Neuron (in vitro differentiated cells): ENCODE measurements at regions not wholly inside any gene's neighbourhood (a gene's known extent, or its start where the extent isn't known, plus 50 kb on each side); places are given as distances from the start of the nearest gene placed in this dataset.

ENCODE experiments used
- H2AFZ ChIP-seq: one replicate; pipeline ENCODE4 v1.6.1; 2013; ENCODE audit warnings: low read depth, mild to moderate bottlenecking, inconsistent platforms, low read length, moderate library complexity
- H3K27me3 ChIP-seq: one replicate; pipeline ENCODE4 v1.6.1; 2013; ENCODE audit warnings: low read length; ENCODE audit not compliant: insufficient read depth
- H3K36me3 ChIP-seq: one replicate; pipeline ENCODE4 v1.6.1; 2013; ENCODE audit warnings: low read length; ENCODE audit not compliant: insufficient read depth
- H3K4me1 ChIP-seq: one replicate; pipeline ENCODE4 v1.6.1; 2013; ENCODE audit warnings: low read length; ENCODE audit not compliant: insufficient read depth
- H3K4me3 ChIP-seq: 2 replicates; pipeline ENCODE4 v1.5.1; 2013; ENCODE audit warnings: mild to moderate bottlenecking, low read length, moderate library complexity
- H3K9me3 ChIP-seq: one replicate; pipeline ENCODE4 v1.6.1; 2013; ENCODE audit warnings: low read length

- peak overlapping the region; percentile 60 for H3K4me3 ChIP-seq
- no peaks in the 10 kb centered on the region for H3K36me3 ChIP-seq
- H2AFZ ChIP-seq = peak overlapping the region; percentile 55
- H3K9me3 ChIP-seq = no peaks in the 10 kb centered on the region
- peaks cover 34% of the 10 kb centered on the region for H3K4me1 ChIP-seq
- no peaks in the 10 kb centered on the region for H3K27me3 ChIP-seq
These were observed 99.9 kb upstream of the SOD1 start for GRCh38 chr21:31559368-31560119.

GRCh38 chr21:31558962-31559367 lies 100.5 kb upstream of the SOD1 start:
- Histone ChIP-seq H3K27me3 (no peaks in the 10 kb centered on the region), H3K4me1 (peaks cover 40% of the 10 kb centered on the region), H3K9me3 (no peaks in the 10 kb centered on the region), H3K4me3 (peak overlapping the region; percentile 60), H2AFZ (peak overlapping the region; percentile 79), H3K36me3 (no peaks in the 10 kb centered on the region)

GRCh38 chr21:31558189-31558961 lies 101.1 kb upstream of the SOD1 start:
- peaks cover 46% of the 10 kb centered on the region for H3K4me1 ChIP-seq
- H3K27me3 ChIP-seq = no peaks in the 10 kb centered on the region
- no peaks in the 10 kb centered on the region for H3K9me3 ChIP-seq
- H3K36me3 ChIP-seq = no peaks in the 10 kb centered on the region
- peak overlapping the region; percentile 79 for H2AFZ ChIP-seq
- peak overlapping the region; percentile 60 for H3K4me3 ChIP-seq

- Histone ChIP-seq H3K4me3 (peak overlapping the region; percentile 60), H3K36me3 (no peaks in the 10 kb centered on the region), H3K27me3 (no peaks in the 10 kb centered on the region), H2AFZ (peak overlapping the region; percentile 79), H3K9me3 (no peaks in the 10 kb centered on the region), H3K4me1 (peaks cover 46% of the 10 kb centered on the region)
These were observed 101.9 kb upstream of the SOD1 start for GRCh38 chr21:31557421-31558188.

- H3K4me3 ChIP-seq = peak overlapping the region; percentile 60
- H3K27me3 ChIP-seq = no peaks in the 10 kb centered on the region
- no peak overlapping the region for H2AFZ ChIP-seq
- H3K9me3 ChIP-seq = no peaks in the 10 kb centered on the region
- H3K4me1 ChIP-seq = peaks cover 46% of the 10 kb centered on the region
- no peaks in the 10 kb centered on the region for H3K36me3 ChIP-seq
These were observed 102.8 kb upstream of the SOD1 start for GRCh38 chr21:31556662-31557061.

- Histone ChIP-seq H3K36me3 (no peaks in the 10 kb centered on the region), H3K4me1 (peaks cover 46% of the 10 kb centered on the region), H2AFZ (no peak overlapping the region), H3K27me3 (no peaks in the 10 kb centered on the region), H3K9me3 (no peaks in the 10 kb centered on the region), H3K4me3 (no peak overlapping the region)
These were observed 103.7 kb upstream of the SOD1 start for GRCh38 chr21:31555741-31556191.

DNA sequence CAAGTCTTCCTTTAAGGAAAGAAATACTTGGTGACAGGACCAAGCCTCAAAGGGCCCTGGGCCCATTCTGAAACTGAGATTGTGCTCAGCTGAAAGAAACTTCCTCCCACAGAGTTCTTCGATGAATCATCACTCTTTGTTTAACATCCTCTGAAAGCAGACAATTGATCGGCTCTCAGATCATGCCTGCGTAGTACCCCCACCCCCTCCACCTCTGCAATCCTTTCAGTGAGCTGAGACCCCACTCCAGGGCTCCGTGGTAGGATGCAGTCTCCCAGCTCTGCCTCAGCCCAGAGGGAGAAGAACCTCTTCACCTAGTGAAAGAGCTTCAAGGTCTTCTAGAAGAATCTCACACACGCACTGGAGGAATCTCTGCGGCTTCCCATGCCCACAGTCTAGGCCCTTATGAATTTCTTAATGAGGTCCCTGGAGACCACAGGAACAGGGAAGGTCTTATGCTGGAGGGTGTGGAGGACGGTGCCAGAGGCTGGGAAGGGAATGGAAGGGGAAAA lies 104.9 kb upstream of the SOD1 start:
- H3K36me3 ChIP-seq = no peaks in the 10 kb centered on the region
- no peak overlapping the region for H3K4me3 ChIP-seq
- H2AFZ ChIP-seq = no peak overlapping the region
- peaks cover 36% of the 10 kb centered on the region for H3K4me1 ChIP-seq
- H3K9me3 ChIP-seq = no peaks in the 10 kb centered on the region
- no peaks in the 10 kb centered on the region for H3K27me3 ChIP-seq

- Histone ChIP-seq H3K4me3 (no peak overlapping the region), H3K4me1 (peaks cover 36% of the 10 kb centered on the region)
These were observed 105.6 kb upstream of the SOD1 start for GRCh38 chr21:31553926-31554325.

GRCh38 chr21:31553461-31553860 lies 106.0 kb upstream of the SOD1 start:
- Histone ChIP-seq H3K36me3 (no peaks in the 10 kb centered on the region), H3K9me3 (no peaks in the 10 kb centered on the region), H3K27me3 (no peaks in the 10 kb centered on the region), H3K4me1 (peaks cover 36% of the 10 kb centered on the region), H2AFZ (no peak overlapping the region), H3K4me3 (no peak overlapping the region)

More at GRCh38 chr21:31553926-31554325, 105.6 kb upstream of the SOD1 start:
- Histone ChIP-seq H3K9me3 (no peaks in the 10 kb centered on the region), H3K36me3 (no peaks in the 10 kb centered on the region), H3K27me3 (no peaks in the 10 kb centered on the region), H2AFZ (no peak overlapping the region)

DNA sequence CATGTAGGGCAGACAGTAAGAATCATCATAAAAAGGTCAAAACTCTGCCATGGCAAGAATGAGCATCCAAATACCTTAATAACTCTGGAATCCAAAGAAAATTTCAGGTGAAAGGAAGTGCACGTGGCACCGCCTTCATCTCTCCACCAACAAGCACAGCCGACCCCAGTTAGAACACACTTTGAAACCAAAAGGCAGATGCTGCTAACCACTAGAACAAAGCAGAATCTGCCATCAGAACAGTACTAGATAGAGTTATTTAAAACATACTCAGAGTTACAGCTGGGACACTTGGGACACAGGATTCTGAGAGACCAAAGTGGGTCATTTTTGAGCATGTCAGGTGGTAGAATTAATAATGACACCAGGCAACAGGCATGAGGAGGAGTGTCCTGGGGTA lies 106.7 kb upstream of the SOD1 start:
- Histone ChIP-seq H3K36me3 (no peaks in the 10 kb centered on the region), H2AFZ (no peak overlapping the region), H3K4me3 (no peak overlapping the region), H3K9me3 (no peaks in the 10 kb centered on the region), H3K27me3 (no peaks in the 10 kb centered on the region), H3K4me1 (peaks cover 36% of the 10 kb centered on the region)

GRCh38 chr21:31550070-31550469 lies 109.4 kb upstream of the SOD1 start:
- Histone ChIP-seq H3K36me3 (no peaks in the 10 kb centered on the region), H2AFZ (no peak overlapping the region)

DNA sequence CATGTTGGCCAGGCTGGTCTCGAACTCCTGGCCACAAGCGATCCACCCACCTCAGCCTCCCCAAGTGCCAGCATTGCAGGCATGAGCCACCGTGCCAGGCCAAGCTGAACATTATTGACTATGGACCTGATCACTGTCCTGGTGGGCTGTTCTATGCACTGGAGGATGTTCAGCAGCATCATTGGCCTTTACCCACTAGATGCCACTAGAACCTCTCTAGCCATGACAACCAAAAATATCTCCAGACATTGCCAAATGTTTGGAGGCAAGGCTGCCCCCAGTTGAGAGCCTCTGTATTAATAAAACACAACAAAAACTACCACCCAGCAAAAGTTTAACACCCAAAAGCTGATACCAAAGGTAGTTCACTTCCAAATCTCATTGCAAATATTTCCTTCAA lies 110.8 kb upstream of the SOD1 start:
- peaks cover 11% of the 10 kb centered on the region for H3K4me1 ChIP-seq

More at GRCh38 chr21:31550070-31550469, 109.4 kb upstream of the SOD1 start:
- H3K4me1 ChIP-seq = peaks cover 24% of the 10 kb centered on the region
- no peaks in the 10 kb centered on the region for H3K9me3 ChIP-seq
- no peaks in the 10 kb centered on the region for H3K27me3 ChIP-seq
- no peak overlapping the region for H3K4me3 ChIP-seq

More for the DNA sequence above, 110.8 kb upstream of the SOD1 start:
- Histone ChIP-seq H3K36me3 (no peaks in the 10 kb centered on the region), H3K9me3 (no peaks in the 10 kb centered on the region), H3K4me3 (no peak overlapping the region), H3K27me3 (no peaks in the 10 kb centered on the region), H2AFZ (no peak overlapping the region)
